Transverse colon (tissue), 4 donors: ENCODE measurements at regions not wholly inside any gene's neighbourhood (a gene's known extent, or its start where the extent isn't known, plus 50 kb on each side); places are given as distances from the start of the nearest gene placed in this dataset.
"Not testable (repeated sequence)": the region's sequence is repeated elsewhere in the genome, so short reads cannot be mapped to it uniquely, and the experiment has no call there.

Source experiments
- DNase-seq: peaks from one replicate; pipeline ENCODE4 v3.0.0-alpha.2; 2019
- H3K27ac ChIP-seq, 4 donors: fragments of 200-600 bp; sonication (generic); 2 replicates each; pipeline ENCODE4 v1.5.1; 2016 to 2018; ENCODE audit warnings: inconsistent platforms in 4 of 4
- H3K27me3 ChIP-seq: fragments of 200-600 bp; sonication (generic); 2 replicates; pipeline ENCODE4 v1.5.1; 2017; ENCODE audit warnings: inconsistent platforms
- H3K36me3 ChIP-seq, 4 donors: fragments of 200-600 bp; sonication (generic); 2 replicates each; pipeline ENCODE4 v1.5.1; 2017 to 2019; ENCODE audit warnings: inconsistent platforms in 4 of 4
- H3K4me1 ChIP-seq, 4 donors: fragments of 200-600 bp; sonication (generic); 2 replicates each; pipeline ENCODE4 v1.5.1; 2017 to 2020; ENCODE audit warnings: inconsistent platforms in 4 of 4
- H3K4me3 ChIP-seq, 4 donors: fragments of 200-600 bp; sonication (generic); 1 replicate in 1 of 4; 2 replicates in 3 of 4; pipeline versions ENCODE4 v1.5.1 to v1.6.1; 2017 to 2019; ENCODE audit warnings: inconsistent platforms in 4 of 4
- H3K9me3 ChIP-seq, 2 donors: fragments of 200-600 bp; sonication (generic); 2 replicates each; pipeline ENCODE4 v1.5.1; 2017 to 2019; ENCODE audit warnings: inconsistent platforms in 2 of 2
- CTCF ChIP-seq, 5 experiments: fragments of 200-600 bp in 3 of 5; fragments of 450-650 bp in 2 of 5; sonication (generic) in 3 of 5; IDR thresholded peaks; 1 replicate in 2 of 5; 2 replicates in 3 of 5; pipeline ENCODE4 v1.5.1; 2016 to 2017; ENCODE audit warnings: antibody characterized with exemption in 5 of 5, inconsistent platforms in 3 of 5, mild to moderate bottlenecking in 2 of 5, moderate library complexity in 1 of 5
- EP300 ChIP-seq: sonication (generic); formaldehyde crosslinking; IDR thresholded peaks from one replicate; pipeline ENCODE4 v1.6.1; 2017; ENCODE audit warnings: antibody characterized with exemption, low read depth
- POLR2A ChIP-seq: fragments of 450-650 bp; IDR thresholded peaks from one replicate; pipeline ENCODE4 v1.6.1; 2016; ENCODE audit warnings: antibody characterized with exemption, mild to moderate bottlenecking, moderate library complexity
- POLR2AphosphoS5 ChIP-seq, 3 donors: sonication (generic); formaldehyde crosslinking; IDR thresholded peaks; one replicate each; pipeline ENCODE4 v1.6.1; 2016; ENCODE audit warnings: antibody characterized with exemption in 3 of 3
- WGBS, 2 donors: methylation state at CpG; one replicate each; pipeline ENCODE4 v1.1.5; 2018; ENCODE audit warnings: low coverage in 1 of 2; 5-methylcytosine and 5-hydroxymethylcytosine counted together
- in situ Hi-C, 4 donors: fragments of 200-750 bp; cut with MboI; loops; one replicate each; pipeline versions ENCODE4 v1.15.0 to v1.15.1; 2017; ENCODE audit warnings: low sequenced_read_pairs in 3 of 4, low pct_ligation_motif_present in 1 of 4, low pct_unique_long_range_greater_than_20kb in 1 of 4
- intact Hi-C: fragments of 100-400 bp; cut with DNase I; formaldehyde crosslinking; loops from one replicate; pipeline ENCODE4 v1.15.1; 2023; ENCODE audit warnings: low total_unique reads

GRCh38 chr19:28701491-28701890, 511.5 kb downstream of the UQCRFS1 start:
- Histone ChIP-seq H3K4me3 (no peak overlapping the region), H3K27ac (no peak overlapping the region), H3K36me3 (no peaks in the 10 kb centered on the region), H3K27me3 (no peaks in the 10 kb centered on the region), H3K9me3 (no peaks in the 10 kb centered on the region), H3K4me1 (no peaks in the 10 kb centered on the region)
- no peak for DNase-seq
- intact Hi-C loops (no loop called here), in situ Hi-C loops (loop anchor here in 3 of 4 donors (25.0 kb wide), 1 partner anchor 739 kb away; no protein-coding TSS in a partner anchor)
- WGBS, 2 donors: 40 to 50% methylated on average over 1 of the region's 1 CpG
- no peak for TF ChIP-seq EP300
- TF ChIP-seq CTCF (IDR thresholded peaks at IDR 0.05): no peak
- no peak for TF ChIP-seq POLR2AphosphoS5 (IDR thresholded peaks at IDR 0.05)
- TF ChIP-seq POLR2A: no peak

GRCh38 chr19:28700176-28700575, 512.8 kb downstream of the UQCRFS1 start:
- H3K4me1 ChIP-seq: no peaks in the 10 kb centered on the region
- H3K9me3 ChIP-seq: no peaks in the 10 kb centered on the region
- H3K36me3 ChIP-seq: no peaks in the 10 kb centered on the region
- no peak for DNase-seq
- intact Hi-C loops: no loop called here
- TF ChIP-seq POLR2AphosphoS5 (IDR thresholded peaks at IDR 0.05) (no peak), CTCF (IDR thresholded peaks at IDR 0.05) (no peak), EP300 (no peak), POLR2A (no peak)
- no peak overlapping the region for H3K4me3 ChIP-seq
- H3K27ac ChIP-seq: no peak overlapping the region
- no peaks in the 10 kb centered on the region for H3K27me3 ChIP-seq
- WGBS, 2 donors: 62 to 66% methylated on average over 4 of the region's 4 CpGs
- in situ Hi-C loops: loop anchor here in 3 of 4 donors (25.0 kb wide), 1 partner anchor 738 kb away; no protein-coding TSS in a partner anchor

- WGBS, 2 donors: 78 to 92% methylated on average over 1 of the region's 1 CpG
- Histone ChIP-seq H3K4me3 (no peak overlapping the region), H3K27me3 (no peaks in the 10 kb centered on the region), H3K27ac (no peak overlapping the region), H3K4me1 (no peaks in the 10 kb centered on the region), H3K36me3 (no peaks in the 10 kb centered on the region), H3K9me3 (no peaks in the 10 kb centered on the region)
- DNase-seq: no peak
- intact Hi-C loops: loop anchor here (5.0 kb wide), 1 partner anchor 1450 kb away; no protein-coding TSS in a partner anchor
- in situ Hi-C loops: no loop called here
- TF ChIP-seq POLR2A (no peak), POLR2AphosphoS5 (IDR thresholded peaks at IDR 0.05) (no peak)
These were observed 515.6 kb downstream of the UQCRFS1 start for GRCh38 chr19:28697308-28697707.

- no peaks in the 10 kb centered on the region for H3K36me3 ChIP-seq
- no peak overlapping the region for H3K4me3 ChIP-seq
- DNase-seq: no peak
- 75 to 86% methylated on average over 5 of the region's 5 CpGs for WGBS, 2 donors
- H3K27ac ChIP-seq: no peak overlapping the region
- in situ Hi-C loops (no loop called here), intact Hi-C loops (loop anchor here (5.0 kb wide), 1 partner anchor 1452 kb away; no protein-coding TSS in a partner anchor)
- TF ChIP-seq POLR2AphosphoS5 (IDR thresholded peaks at IDR 0.05) (no peak), CTCF (IDR thresholded peaks at IDR 0.05) (no peak), EP300 (no peak)
- H3K9me3 ChIP-seq: no peaks in the 10 kb centered on the region
- no peaks in the 10 kb centered on the region for H3K27me3 ChIP-seq
- no peaks in the 10 kb centered on the region for H3K4me1 ChIP-seq
These were observed 518.1 kb downstream of the UQCRFS1 start for GRCh38 chr19:28694812-28695211.

- Histone ChIP-seq H3K4me1 (no peaks in the 10 kb centered on the region), H3K9me3 (no peaks in the 10 kb centered on the region), H3K27ac (no peak overlapping the region), H3K36me3 (no peaks in the 10 kb centered on the region), H3K27me3 (no peaks in the 10 kb centered on the region), H3K4me3 (no peak overlapping the region)
- no peak for DNase-seq
- TF ChIP-seq EP300 (no peak), POLR2A (no peak), POLR2AphosphoS5 (IDR thresholded peaks at IDR 0.05) (no peak), CTCF (IDR thresholded peaks at IDR 0.05) (no peak)
- intact Hi-C loops: no loop called here
- 69% methylated on average over 1 of the region's 1 CpG; no CpG with 5 or more reads in 1 of the 2 donors for WGBS, 2 donors
- in situ Hi-C loops: no loop called here
These were observed 521.3 kb downstream of the UQCRFS1 start for GRCh38 chr19:28691683-28692082.

- in situ Hi-C loops, intact Hi-C loops, H3K4me1 ChIP-seq, H3K36me3 ChIP-seq, H3K27ac ChIP-seq, DNase-seq, H3K4me3 ChIP-seq, H3K27me3 ChIP-seq, H3K9me3 ChIP-seq: not testable (repeated sequence)
- 20 to 84% methylated on average over 1 to 7 of the region's 7 CpGs for WGBS, 2 donors
These were observed 523.5 kb downstream of the UQCRFS1 start for GRCh38 chr19:28689464-28689863.
